ENCODE measurements at regions not wholly inside any gene's neighbourhood (a gene's known extent, or its start where the extent isn't known, plus 50 kb on each side); places are given as distances from the start of the nearest gene placed in this dataset.

- H3K9me3 ChIP-seq (ENCODE audit: insufficient read depth, low read length): no peaks in the 10 kb centered on the region
- no peaks in the 10 kb centered on the region for H3K36me3 ChIP-seq (ENCODE audit: insufficient read depth, insufficient read length, low read length)
- H3K27me3 ChIP-seq (ENCODE audit: insufficient read depth, insufficient read length): no peaks in the 10 kb centered on the region
- no peak overlapping the region for H3K4me3 ChIP-seq (ENCODE audit: insufficient read length, low read depth)
- no peak for TF ChIP-seq SUZ12 (IDR thresholded peaks at IDR 0.05; ENCODE audit: extremely low read depth, insufficient read depth, insufficient read length)
- no peak for TF ChIP-seq ZNF274 (IDR thresholded peaks at IDR 0.05; ENCODE audit: low read depth, low read length)
- TF ChIP-seq YY1 (IDR thresholded peaks at IDR 0.05; ENCODE audit: insufficient read depth, insufficient read length): no peak
- DNase-seq (ENCODE audit: low read depth, low spot score): no peak
- no peaks in the 10 kb centered on the region for H3K4me1 ChIP-seq (ENCODE audit: insufficient read depth, insufficient read length)
- peak overlapping the region; percentile 10 for H3K9ac ChIP-seq (ENCODE audit: insufficient read length, low read depth)
Observed at GRCh38 chr13:26896986-26897668, 136.5 kb upstream of the GPR12 start.

- Histone ChIP-seq H3K36me3 (ENCODE audit: insufficient read depth, insufficient read length, low read length) (no peaks in the 10 kb centered on the region), H3K4me1 (ENCODE audit: insufficient read depth, insufficient read length) (no peaks in the 10 kb centered on the region), H3K27me3 (ENCODE audit: insufficient read depth, insufficient read length) (no peaks in the 10 kb centered on the region), H3K4me3 (ENCODE audit: insufficient read length, low read depth) (no peak overlapping the region), H3K9ac (ENCODE audit: insufficient read length, low read depth) (no peak overlapping the region), H3K9me3 (ENCODE audit: insufficient read depth, low read length) (no peaks in the 10 kb centered on the region)
- no peak for TF ChIP-seq YY1 (IDR thresholded peaks at IDR 0.05; ENCODE audit: insufficient read depth, insufficient read length)
- no peak for TF ChIP-seq ZNF274 (IDR thresholded peaks at IDR 0.05; ENCODE audit: low read depth, low read length)
- TF ChIP-seq SUZ12 (IDR thresholded peaks at IDR 0.05; ENCODE audit: extremely low read depth, insufficient read depth, insufficient read length): no peak
- DNase-seq (ENCODE audit: low read depth, low spot score): no peak
Observed at GRCh38 chr13:26895808-26896466, 135.4 kb upstream of the GPR12 start.

- H3K4me1 ChIP-seq (ENCODE audit: insufficient read depth, insufficient read length): no peaks in the 10 kb centered on the region
- no peaks in the 10 kb centered on the region for H3K9me3 ChIP-seq (ENCODE audit: insufficient read depth, low read length)
- DNase-seq (ENCODE audit: low read depth, low spot score): no peak
- no peak overlapping the region for H3K9ac ChIP-seq (ENCODE audit: insufficient read length, low read depth)
- no peak overlapping the region for H3K4me3 ChIP-seq (ENCODE audit: insufficient read length, low read depth)
- H3K27me3 ChIP-seq (ENCODE audit: insufficient read depth, insufficient read length): no peaks in the 10 kb centered on the region
- TF ChIP-seq ZNF274 (IDR thresholded peaks at IDR 0.05; ENCODE audit: low read depth, low read length) (no peak), SUZ12 (IDR thresholded peaks at IDR 0.05; ENCODE audit: extremely low read depth, insufficient read depth, insufficient read length) (no peak), YY1 (IDR thresholded peaks at IDR 0.05; ENCODE audit: insufficient read depth, insufficient read length) (no peak)
- no peaks in the 10 kb centered on the region for H3K36me3 ChIP-seq (ENCODE audit: insufficient read depth, insufficient read length, low read length)
Observed at GRCh38 chr13:26895081-26895807, 134.7 kb upstream of the GPR12 start.

GRCh38 chr13:26888632-26889031 is 128.0 kb upstream of the GPR12 start:
- TF ChIP-seq ZNF274 (IDR thresholded peaks at IDR 0.05; ENCODE audit: low read depth, low read length) (no peak), YY1 (IDR thresholded peaks at IDR 0.05; ENCODE audit: insufficient read depth, insufficient read length) (no peak), SUZ12 (IDR thresholded peaks at IDR 0.05; ENCODE audit: extremely low read depth, insufficient read depth, insufficient read length) (no peak)
- Histone ChIP-seq H3K27me3 (ENCODE audit: insufficient read depth, insufficient read length) (no peaks in the 10 kb centered on the region), H3K36me3 (ENCODE audit: insufficient read depth, insufficient read length, low read length) (no peaks in the 10 kb centered on the region), H3K4me1 (ENCODE audit: insufficient read depth, insufficient read length) (no peaks in the 10 kb centered on the region), H3K9me3 (ENCODE audit: insufficient read depth, low read length) (no peaks in the 10 kb centered on the region), H3K9ac (ENCODE audit: insufficient read length, low read depth) (no peak overlapping the region), H3K4me3 (ENCODE audit: insufficient read length, low read depth) (no peak overlapping the region)
- DNase-seq (ENCODE audit: low read depth, low spot score): no peak

GRCh38 chr13:26887594-26887993 is 127.0 kb upstream of the GPR12 start:
- TF ChIP-seq ZNF274 (IDR thresholded peaks at IDR 0.05; ENCODE audit: low read depth, low read length): no peak
- no peak for TF ChIP-seq SUZ12 (IDR thresholded peaks at IDR 0.05; ENCODE audit: extremely low read depth, insufficient read depth, insufficient read length)
- TF ChIP-seq YY1 (IDR thresholded peaks at IDR 0.05; ENCODE audit: insufficient read depth, insufficient read length): no peak
- Histone ChIP-seq H3K36me3 (ENCODE audit: insufficient read depth, insufficient read length, low read length) (no peaks in the 10 kb centered on the region), H3K4me1 (ENCODE audit: insufficient read depth, insufficient read length) (no peaks in the 10 kb centered on the region), H3K9ac (ENCODE audit: insufficient read length, low read depth) (no peak overlapping the region), H3K9me3 (ENCODE audit: insufficient read depth, low read length) (no peaks in the 10 kb centered on the region), H3K27me3 (ENCODE audit: insufficient read depth, insufficient read length) (no peaks in the 10 kb centered on the region), H3K4me3 (ENCODE audit: insufficient read length, low read depth) (no peak overlapping the region)
- no peak for DNase-seq (ENCODE audit: low read depth, low spot score)

- Histone ChIP-seq H3K4me1 (ENCODE audit: insufficient read depth, insufficient read length) (peaks cover 9% of the 10 kb centered on the region), H3K9ac (ENCODE audit: insufficient read length, low read depth) (no peak overlapping the region), H3K9me3 (ENCODE audit: insufficient read depth, low read length) (no peaks in the 10 kb centered on the region), H3K27me3 (ENCODE audit: insufficient read depth, insufficient read length) (no peaks in the 10 kb centered on the region), H3K36me3 (ENCODE audit: insufficient read depth, insufficient read length, low read length) (no peaks in the 10 kb centered on the region), H3K4me3 (ENCODE audit: insufficient read length, low read depth) (no peak overlapping the region)
- TF ChIP-seq ZNF274 (IDR thresholded peaks at IDR 0.05; ENCODE audit: low read depth, low read length) (no peak), SUZ12 (IDR thresholded peaks at IDR 0.05; ENCODE audit: extremely low read depth, insufficient read depth, insufficient read length) (no peak), YY1 (IDR thresholded peaks at IDR 0.05; ENCODE audit: insufficient read depth, insufficient read length) (no peak)
- no peak for DNase-seq (ENCODE audit: low read depth, low spot score)
Observed at GRCh38 chr13:26883613-26884257, 123.1 kb upstream of the GPR12 start.
